ENCODE measurements at regions not wholly inside any gene's neighbourhood (a gene's known extent, or its start where the extent isn't known, plus 50 kb on each side); places are given as distances from the start of the nearest gene placed in this dataset.

DNA sequence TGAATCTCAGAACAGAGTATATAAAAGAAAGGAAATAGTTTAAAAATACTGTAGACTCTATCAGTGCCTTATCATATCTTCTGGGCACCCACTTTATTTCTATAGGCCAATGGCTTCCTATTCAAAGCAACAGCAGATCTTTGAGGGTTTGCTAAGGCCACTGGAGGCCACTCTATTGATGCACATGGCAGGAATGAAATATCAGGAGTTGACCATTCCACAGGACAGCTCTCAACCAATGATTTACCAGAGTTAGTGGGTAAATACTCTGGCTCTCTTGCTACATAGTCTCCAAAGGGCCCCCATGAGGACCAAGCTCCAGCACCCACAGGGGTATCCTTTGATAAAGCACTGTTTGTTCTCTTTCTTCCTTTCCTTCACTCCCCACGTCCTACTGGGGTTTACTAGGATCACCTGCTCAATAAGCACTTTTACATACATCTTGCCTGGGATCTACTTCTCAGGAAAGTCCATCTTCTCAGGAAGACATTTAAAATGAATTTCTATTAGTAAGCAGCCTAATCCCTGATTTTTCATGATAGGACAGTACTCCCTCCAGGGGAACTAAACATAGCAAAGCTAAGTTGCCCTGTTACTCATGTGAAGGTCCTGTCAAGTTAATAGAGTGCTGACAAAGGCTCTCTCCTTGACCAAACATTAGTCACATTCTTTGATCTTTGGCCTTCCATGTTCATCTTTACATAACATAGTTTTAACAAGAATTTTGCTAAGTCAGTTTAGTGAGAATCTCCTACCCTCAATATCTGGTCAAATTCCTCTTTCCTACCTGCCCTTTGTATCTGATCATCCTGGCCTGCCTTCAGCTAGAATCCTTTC lies 459.7 kb downstream of the GRXCR1 start:
- TF ChIP-seq CTCF (IDR thresholded peaks at IDR 0.05; ENCODE audit: insufficient read depth, low read depth, low read length) (no peak), EZH2 (IDR thresholded peaks at IDR 0.05; ENCODE audit: insufficient read depth, low read length) (no peak)
